ENCODE measurements at regions not wholly inside any gene's neighbourhood (a gene's known extent, or its start where the extent isn't known, plus 50 kb on each side); places are given as distances from the start of the nearest gene placed in this dataset.

GRCh38 chrX:40887476-40887875 lies 152.1 kb upstream of the MED14 start:
- H4K20me1 ChIP-seq (replicated peaks in 1 of 2; ENCODE audit: control insufficient read depth in 1 of 2, insufficient read depth in 2 of 2, low read length in 2 of 2): no peaks in the 10 kb centered on the region
- H2BK20ac ChIP-seq (ENCODE audit: low read length): no peak overlapping the region
- H3K9me3 ChIP-seq (ENCODE audit: insufficient read depth in 2 of 2, low read depth in 1 of 2, low read length in 1 of 2): no peaks in the 10 kb centered on the region; a peak in 1 of 4 replicates
- no peaks in the 10 kb centered on the region for H3K4me1 ChIP-seq (replicated peaks in 1 of 4; ENCODE audit: control insufficient read depth in 3 of 4, insufficient read depth in 4 of 4, low read length in 3 of 4)
- no peak overlapping the region; the same call in 1 of the 2 replicates for H3K18ac ChIP-seq (ENCODE audit: extremely low read depth, low read length)
- H3K4me3 ChIP-seq (ENCODE audit: extremely low read depth in 1 of 4, insufficient read depth in 2 of 4, low read depth in 3 of 4, low read length in 4 of 4): no peak overlapping the region
- no peak overlapping the region for H4K91ac ChIP-seq (replicated peaks; ENCODE audit: insufficient read length, low read length)
- H2AK5ac ChIP-seq (ENCODE audit: low read depth, low read length): no peak overlapping the region
- no peak overlapping the region for H3K56ac ChIP-seq (replicated peaks; ENCODE audit: insufficient read length, low read depth, low read length)
- no peak overlapping the region for H3K27ac ChIP-seq (ENCODE audit: low read depth, low read length)
- no peak overlapping the region for H2BK12ac ChIP-seq (ENCODE audit: low read depth, low read length)
- FAIRE-seq (peak; percentile 69), DNase-seq (ENCODE audit: low read depth in 1 of 2, low spot score in 2 of 2) (no peak)
- WGBS, 2 experiments (ENCODE audit: extremely low coverage in 1 of 2, insufficient coverage in 1 of 2, insufficient read length in 1 of 2, insufficient replicate concordance in 2 of 2, low coverage in 1 of 2, low lambda C conversion rate in 2 of 2, missing lambda C conversion rate in 1 of 2): 78% methylated on average over 1 of the region's 1 CpG; no CpG with 5 or more reads in 1 of the 2 experiments
- no peak overlapping the region for H4K8ac ChIP-seq (ENCODE audit: extremely low read depth, insufficient read depth, low read length)
- no peak overlapping the region for H3K4ac ChIP-seq (replicated peaks; ENCODE audit: insufficient read length, low read depth, low read length)
- TF ChIP-seq EGR1 (IDR thresholded peaks at IDR 0.05; ENCODE audit: borderline replicate concordance, low read depth, low read length): no peak
- no peak for TF ChIP-seq BRCA1 (IDR thresholded peaks at IDR 0.05; ENCODE audit: low read depth, low read length)
- TF ChIP-seq CHD1 (IDR thresholded peaks at IDR 0.05; ENCODE audit: low read depth, low read length): no peak
- no peak for TF ChIP-seq ATF2 (IDR thresholded peaks at IDR 0.05; ENCODE audit: low read length)
- TF ChIP-seq HDAC6 (IDR thresholded peaks at IDR 0.05; ENCODE audit: low read depth, low read length): no peak
- TF ChIP-seq BACH1 (IDR thresholded peaks at IDR 0.05; ENCODE audit: low read length): no peak
- TF ChIP-seq RBBP5 (IDR thresholded peaks at IDR 0.05; ENCODE audit: borderline replicate concordance, low read depth, low read length): no peak
- no peak for TF ChIP-seq TBP (IDR thresholded peaks at IDR 0.05; ENCODE audit: low read depth, low read length)
- no peak for TF ChIP-seq POLR2A (IDR thresholded peaks at IDR 0.05; ENCODE audit: control extremely low read depth in 1 of 2, low read depth in 2 of 2, low read length in 2 of 2)
- TF ChIP-seq KDM4A (IDR thresholded peaks at IDR 0.05; ENCODE audit: low read depth, low read length, severe bottlenecking): no peak
- TF ChIP-seq TAF7 (optimal IDR thresholded peaks at IDR 0.05; ENCODE audit: borderline replicate concordance, low read depth, low read length): no peak
- H3K4me2 ChIP-seq (ENCODE audit: insufficient read depth in 1 of 2, low read depth in 2 of 2, low read length in 2 of 2): no peak overlapping the region
- no peak overlapping the region for H4K5ac ChIP-seq (ENCODE audit: insufficient read length, low read depth, low read length)
- no peak overlapping the region for H3K9ac ChIP-seq (replicated peaks in 1 of 4; ENCODE audit: extremely low read depth in 1 of 4, low read depth in 3 of 4, low read length in 3 of 4)
- H3K79me2 ChIP-seq (ENCODE audit: control insufficient read depth in 1 of 2, insufficient read depth in 2 of 2, low read length in 2 of 2): no peaks in the 10 kb centered on the region
- H3K14ac ChIP-seq (ENCODE audit: insufficient read length): no peak overlapping the region
- ChIA-PET CTCF (ENCODE audit: partially characterized antibody) (no interaction called here), POLR2A (ENCODE audit: partially characterized antibody) (no interaction called here)
- no peaks in the 10 kb centered on the region for H3K27me3 ChIP-seq (replicated peaks in 1 of 4; ENCODE audit: control insufficient read depth in 3 of 4, extremely low read depth in 1 of 4, insufficient read depth in 3 of 4, low read length in 3 of 4)
- H2AFZ ChIP-seq (ENCODE audit: low read length): no peak overlapping the region
- H2BK5ac ChIP-seq (ENCODE audit: low read depth, low read length): no peak overlapping the region
- H3K36me3 ChIP-seq (ENCODE audit: control insufficient read depth in 2 of 4, insufficient read depth in 4 of 4, low read length in 3 of 4): no peaks in the 10 kb centered on the region
- H3K23ac ChIP-seq (ENCODE audit: insufficient read length): no peak overlapping the region
- no peaks in the 10 kb centered on the region for H3K79me1 ChIP-seq (ENCODE audit: low read depth, low read length)
- no peaks in the 10 kb centered on the region for H3K23me2 ChIP-seq (ENCODE audit: low read depth, low read length)
- no peak overlapping the region for H2BK120ac ChIP-seq (replicated peaks; ENCODE audit: low read depth, low read length)
- H2BK15ac ChIP-seq (ENCODE audit: low read length): no peak overlapping the region

Data from H1 (cell line).